CD4-positive, alpha-beta memory T cell (primary cell): ENCODE measurements at regions not wholly inside any gene's neighbourhood (a gene's known extent, or its start where the extent isn't known, plus 50 kb on each side); places are given as distances from the start of the nearest gene placed in this dataset.

Experiments
- CTCF ChIA-PET: fragments of 350-600 bp; sonication (Branson Sonifier 250); formaldehyde crosslinking; loops from one replicate; lab custom pipeline; 2021; ENCODE audit warnings: inconsistent platforms; ENCODE audit not compliant: partially characterized antibody; lab: Charles Lee
- POLR2A ChIA-PET: fragments of 350-600 bp; sonication (Branson Sonifier 250); formaldehyde crosslinking; loops from one replicate; lab custom pipeline; 2021; ENCODE audit not compliant: partially characterized antibody; lab: Charles Lee
- DNase-seq, 5 donors: peaks; one replicate each; pipeline versions ENCODE4 v3.0.0 to v3.0.0-alpha.2; 2020 to 2022; ENCODE audit warnings: mixed read lengths in 1 of 5
- H3K27ac ChIP-seq: one replicate; pipeline ENCODE4 v1.7.0; 2013; ENCODE audit warnings: low read depth, low read length
- H3K27me3 ChIP-seq: 2 replicates; pipeline ENCODE4 v1.7.0; 2013; ENCODE audit warnings: mild to moderate bottlenecking, low read length, moderate library complexity; ENCODE audit not compliant: insufficient read depth
- H3K36me3 ChIP-seq: 2 replicates; pipeline ENCODE4 v1.7.0; 2013; ENCODE audit warnings: mild to moderate bottlenecking, low read length, moderate library complexity; ENCODE audit not compliant: insufficient read depth
- H3K4me1 ChIP-seq: 2 replicates; pipeline ENCODE4 v1.7.0; 2013; ENCODE audit warnings: mild to moderate bottlenecking, low read length, moderate library complexity; ENCODE audit not compliant: insufficient read depth
- H3K4me3 ChIP-seq, 2 donors: one replicate each; pipeline ENCODE4 v1.7.0; 2013; ENCODE audit warnings: low read length in 2 of 2, mild to moderate bottlenecking in 1 of 2
- H3K9me3 ChIP-seq, 2 donors: one replicate each; pipeline ENCODE4 v1.7.0; 2013; ENCODE audit warnings: low read length in 2 of 2, control low read depth in 1 of 2; ENCODE audit not compliant: control insufficient read depth in 1 of 2
- H3K27ac Mint-ChIP-seq, 7 donors: one replicate each; pipeline ENCODE4 v1.8.0; 2020 to 2021; ENCODE audit warnings: mixed read lengths in 7 of 7, mild to moderate bottlenecking in 6 of 7, inconsistent platforms in 3 of 7, moderate library complexity in 3 of 7
- H3K27me3 Mint-ChIP-seq, 2 donors: one replicate each; pipeline ENCODE4 v1.8.0; 2020 to 2021; ENCODE audit warnings: mixed read lengths in 2 of 2
- H3K36me3 Mint-ChIP-seq, 2 donors: one replicate each; pipeline ENCODE4 v1.8.0; 2020 to 2021; ENCODE audit warnings: mixed read lengths in 2 of 2, inconsistent platforms in 1 of 2, mild to moderate bottlenecking in 1 of 2
- H3K4me1 Mint-ChIP-seq, 4 donors: one replicate each; pipeline ENCODE4 v1.8.0; 2020 to 2021; ENCODE audit warnings: mixed read lengths in 4 of 4, mild to moderate bottlenecking in 1 of 4
- H3K4me3 Mint-ChIP-seq, 8 donors: one replicate each; pipeline ENCODE4 v1.8.0; 2020 to 2021; ENCODE audit warnings: mixed read lengths in 8 of 8, mild to moderate bottlenecking in 7 of 8, moderate library complexity in 6 of 8, inconsistent platforms in 3 of 8
- H3K9me3 Mint-ChIP-seq, 8 donors: one replicate each; pipeline ENCODE4 v1.8.0; 2020 to 2021; ENCODE audit warnings: mixed read lengths in 8 of 8, mild to moderate bottlenecking in 5 of 8, inconsistent platforms in 3 of 8, moderate library complexity in 1 of 8
- intact Hi-C: fragments of 100-400 bp; cut with micrococcal nuclease; formaldehyde crosslinking; loops from one replicate; pipeline ENCODE4 v1.15.1; 2023

- ChIA-PET POLR2A (no interaction called here), CTCF (no interaction called here)
- Histone ChIP-seq H3K27ac (no peak overlapping the region), H3K4me3 (no peak overlapping the region), H3K4me1 (no peaks in the 10 kb centered on the region), H3K27me3 (no peaks in the 10 kb centered on the region), H3K9me3 (no peaks in the 10 kb centered on the region), H3K36me3 (no peaks in the 10 kb centered on the region)
- Mint-ChIP-seq H3K27me3 (no peaks in the 10 kb centered on the region), H3K4me3 (no peak overlapping the region), H3K9me3 (peaks cover 0 to 3% (median 0%) of the 10 kb centered on the region in 8 donors), H3K4me1 (no peaks in the 10 kb centered on the region), H3K27ac (no peak overlapping the region), H3K36me3 (no peaks in the 10 kb centered on the region)
- no peak for DNase-seq
- intact Hi-C loops, result no loop called here
Observed at GRCh38 chr1:238111081-238111480, 220.4 kb upstream of the ZP4 start.

GRCh38 chr1:238108417-238108816 is 217.7 kb upstream of the ZP4 start:
- POLR2A ChIA-PET, result no interaction called here
- Mint-ChIP-seq H3K27ac (no peak overlapping the region), H3K36me3 (no peaks in the 10 kb centered on the region), H3K27me3 (no peaks in the 10 kb centered on the region), H3K9me3 (peaks cover 0 to 8% (median under 1%) of the 10 kb centered on the region in 8 donors), H3K4me3 (no peak overlapping the region), H3K4me1 (no peaks in the 10 kb centered on the region)
- H3K4me1 ChIP-seq, result no peaks in the 10 kb centered on the region
- intact Hi-C loops, result no loop called here
- no peak overlapping the region for H3K27ac ChIP-seq
- no peaks in the 10 kb centered on the region for H3K27me3 ChIP-seq
- H3K36me3 ChIP-seq, result no peaks in the 10 kb centered on the region
- DNase-seq, result no peak
- CTCF ChIA-PET, result no interaction called here
- no peaks in the 10 kb centered on the region for H3K9me3 ChIP-seq
- no peak overlapping the region for H3K4me3 ChIP-seq

DNA sequence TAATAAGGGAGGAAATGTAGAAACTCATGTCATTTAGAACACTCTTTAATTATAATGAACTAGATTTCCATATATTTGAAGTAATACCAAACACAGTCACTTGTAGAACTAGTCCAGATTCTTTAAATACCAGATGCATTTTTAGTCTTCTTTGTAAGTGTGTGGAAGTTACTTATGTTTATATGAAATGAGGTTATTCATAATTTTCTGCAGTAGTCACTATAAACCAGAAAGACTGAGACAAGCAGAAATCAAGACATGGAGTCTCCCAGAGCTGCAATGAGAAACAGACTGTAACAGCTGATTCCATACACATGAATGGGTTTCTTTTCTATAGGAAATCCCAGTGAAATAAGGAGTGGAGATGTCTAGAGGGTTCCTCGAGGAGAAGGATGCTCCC is 216.6 kb upstream of the ZP4 start:
- H3K4me1 Mint-ChIP-seq, result no peaks in the 10 kb centered on the region
- Histone ChIP-seq H3K4me3 (no peak overlapping the region), H3K27me3 (no peaks in the 10 kb centered on the region), H3K4me1 (no peaks in the 10 kb centered on the region), H3K27ac (no peak overlapping the region), H3K9me3 (no peaks in the 10 kb centered on the region), H3K36me3 (no peaks in the 10 kb centered on the region)
- no peak overlapping the region for H3K4me3 Mint-ChIP-seq
- no peak for DNase-seq
- no peaks in the 10 kb centered on the region for H3K27me3 Mint-ChIP-seq
- ChIA-PET CTCF (no interaction called here), POLR2A (no interaction called here)
- peaks cover 0 to 8% (median under 1%) of the 10 kb centered on the region in 8 donors for H3K9me3 Mint-ChIP-seq
- intact Hi-C loops, result no loop called here
- H3K27ac Mint-ChIP-seq, result no peak overlapping the region
- H3K36me3 Mint-ChIP-seq, result no peaks in the 10 kb centered on the region

DNA sequence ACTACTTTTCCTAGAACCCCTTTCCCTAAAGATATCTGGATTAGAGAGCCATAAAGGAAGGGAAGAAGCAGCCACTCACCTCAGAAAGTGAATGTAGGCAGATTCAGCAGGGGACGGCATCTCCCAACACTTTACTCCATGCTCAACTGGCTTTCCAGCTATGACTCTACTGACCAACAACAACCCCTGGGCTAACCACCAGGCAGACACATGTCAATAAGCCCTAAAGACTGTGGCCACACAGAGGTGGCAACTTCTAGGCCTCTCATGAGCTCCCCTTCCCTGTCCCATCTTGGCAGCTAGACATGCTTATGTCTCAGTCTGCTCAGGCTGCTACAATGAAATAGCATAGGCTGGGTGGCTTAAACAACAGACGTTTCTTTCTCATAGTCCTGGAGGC is 214.0 kb upstream of the ZP4 start:
- H3K27ac Mint-ChIP-seq, result no peak overlapping the region
- ChIA-PET POLR2A (no interaction called here), CTCF (no interaction called here)
- no peak for DNase-seq
- no peaks in the 10 kb centered on the region for H3K36me3 Mint-ChIP-seq
- Histone ChIP-seq H3K9me3 (no peaks in the 10 kb centered on the region), H3K27me3 (no peaks in the 10 kb centered on the region), H3K27ac (no peak overlapping the region), H3K4me3 (no peak overlapping the region), H3K4me1 (no peaks in the 10 kb centered on the region), H3K36me3 (no peaks in the 10 kb centered on the region)
- H3K27me3 Mint-ChIP-seq, result no peaks in the 10 kb centered on the region
- H3K9me3 Mint-ChIP-seq, result peaks cover 0 to 5% (median 2%) of the 10 kb centered on the region in 8 donors
- intact Hi-C loops, result no loop called here
- H3K4me1 Mint-ChIP-seq, result no peaks in the 10 kb centered on the region
- no peak overlapping the region for H3K4me3 Mint-ChIP-seq

- H3K4me1 Mint-ChIP-seq, result no peaks in the 10 kb centered on the region
- H3K36me3 ChIP-seq, result no peaks in the 10 kb centered on the region
- H3K9me3 ChIP-seq, result no peaks in the 10 kb centered on the region
- H3K27me3 Mint-ChIP-seq, result no peaks in the 10 kb centered on the region
- peaks cover 0 to 7% (median 2%) of the 10 kb centered on the region in 8 donors for H3K9me3 Mint-ChIP-seq
- ChIA-PET CTCF (no interaction called here), POLR2A (no interaction called here)
- H3K27ac ChIP-seq, result no peak overlapping the region
- no peak overlapping the region for H3K4me3 ChIP-seq
- intact Hi-C loops, result no loop called here
- no peaks in the 10 kb centered on the region for H3K4me1 ChIP-seq
- H3K27me3 ChIP-seq, result no peaks in the 10 kb centered on the region
- no peaks in the 10 kb centered on the region for H3K36me3 Mint-ChIP-seq
- no peak overlapping the region for H3K27ac Mint-ChIP-seq
- no peak overlapping the region for H3K4me3 Mint-ChIP-seq
- DNase-seq, result no peak
Observed at GRCh38 chr1:238101923-238102322, 211.2 kb upstream of the ZP4 start.

- no peaks in the 10 kb centered on the region for H3K27me3 Mint-ChIP-seq
- ChIA-PET CTCF (no interaction called here), POLR2A (no interaction called here)
- peaks cover 0 to 6% (median 1%) of the 10 kb centered on the region in 8 donors for H3K9me3 Mint-ChIP-seq
- intact Hi-C loops, result no loop called here
- Histone ChIP-seq H3K4me1 (no peaks in the 10 kb centered on the region), H3K9me3 (no peaks in the 10 kb centered on the region), H3K27ac (no peak overlapping the region), H3K4me3 (no peak overlapping the region), H3K36me3 (no peaks in the 10 kb centered on the region), H3K27me3 (no peaks in the 10 kb centered on the region)
- H3K4me3 Mint-ChIP-seq, result no peak overlapping the region
- no peak overlapping the region for H3K27ac Mint-ChIP-seq
- no peaks in the 10 kb centered on the region for H3K4me1 Mint-ChIP-seq
- no peak for DNase-seq
- H3K36me3 Mint-ChIP-seq, result no peaks in the 10 kb centered on the region
Observed at GRCh38 chr1:238099871-238100270, 209.1 kb upstream of the ZP4 start.

- H3K4me3 ChIP-seq, result no peak overlapping the region
- no peaks in the 10 kb centered on the region for H3K27me3 Mint-ChIP-seq
- no peak overlapping the region for H3K27ac ChIP-seq
- no peaks in the 10 kb centered on the region for H3K27me3 ChIP-seq
- intact Hi-C loops, result no loop called here
- peaks cover 0 to 6% (median 2%) of the 10 kb centered on the region in 8 donors for H3K9me3 Mint-ChIP-seq
- no peaks in the 10 kb centered on the region for H3K36me3 Mint-ChIP-seq
- no peaks in the 10 kb centered on the region for H3K4me1 ChIP-seq
- H3K4me1 Mint-ChIP-seq, result no peaks in the 10 kb centered on the region
- no peak overlapping the region for H3K4me3 Mint-ChIP-seq
- CTCF ChIA-PET, result no interaction called here
- H3K36me3 ChIP-seq, result no peaks in the 10 kb centered on the region
- POLR2A ChIA-PET, result no interaction called here
- no peak for DNase-seq
- H3K9me3 ChIP-seq, result no peaks in the 10 kb centered on the region
- H3K27ac Mint-ChIP-seq, result no peak overlapping the region
Observed at GRCh38 chr1:238089615-238090014, 198.9 kb upstream of the ZP4 start.
